ENCODE measurements at regions not wholly inside any gene's neighbourhood (a gene's known extent, or its start where the extent isn't known, plus 50 kb on each side); places are given as distances from the start of the nearest gene placed in this dataset.

DNA sequence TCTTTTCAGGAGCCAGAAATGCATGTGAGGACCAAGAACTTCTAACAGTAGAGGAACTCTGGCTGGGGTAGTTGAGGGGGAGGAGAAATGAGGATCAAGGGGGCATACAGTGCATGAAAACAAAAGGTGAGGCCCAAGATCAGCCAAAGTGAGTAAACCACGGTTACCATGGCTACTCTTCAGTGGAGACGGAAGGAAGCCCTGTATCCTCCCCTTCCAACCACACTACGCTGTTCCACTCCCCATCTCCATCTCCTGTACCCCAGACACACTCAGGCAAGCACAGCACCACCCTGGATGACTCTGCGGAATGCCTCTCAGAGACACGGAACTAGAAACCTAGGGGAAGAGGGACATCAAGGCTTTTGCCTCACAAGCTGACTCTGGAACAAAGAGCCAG, 157.6 kb upstream of the CAMK1G start:
- DNase-seq: no peak

DNA sequence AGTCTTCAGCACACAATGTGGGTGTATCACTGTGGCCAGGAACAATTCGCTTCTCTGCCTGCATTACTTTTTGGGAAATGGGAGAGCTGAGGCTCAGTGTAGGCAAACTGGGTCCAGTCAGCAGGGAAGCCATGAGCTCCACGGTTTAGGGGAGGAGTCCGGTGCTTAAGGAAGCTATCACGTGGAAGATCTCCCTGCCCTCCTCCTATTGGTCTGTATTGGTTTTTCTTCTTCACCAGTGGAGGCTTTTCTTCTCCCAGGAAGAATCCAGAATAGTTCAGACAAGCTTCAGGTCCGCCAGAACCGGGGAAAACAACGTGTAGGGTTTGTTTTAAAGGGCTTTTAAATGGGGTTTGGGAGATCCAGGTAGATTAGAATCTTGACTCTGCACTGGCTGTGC, 156.2 kb upstream of the CAMK1G start:
- no peak for DNase-seq

DNA sequence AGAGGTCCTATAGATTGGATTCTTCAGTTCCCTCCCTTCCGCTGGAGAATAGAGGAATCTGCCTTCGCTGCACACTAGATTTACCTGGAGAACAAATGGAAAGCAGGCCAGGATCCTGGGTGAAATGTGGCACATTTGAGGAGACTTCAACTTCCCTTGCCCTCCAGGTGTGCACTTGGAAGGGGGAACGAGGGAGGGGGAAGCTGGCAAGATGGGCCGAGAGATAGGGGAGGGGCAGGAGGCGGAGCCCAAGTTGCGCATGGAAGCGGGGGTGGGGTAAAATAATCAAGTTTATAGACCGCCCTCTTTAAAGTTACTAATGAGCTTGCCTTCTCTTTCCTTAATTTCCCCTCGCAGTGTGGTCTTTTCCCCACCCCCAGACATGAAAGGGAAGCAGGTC, 155.7 kb upstream of the CAMK1G start:
- DNase-seq: no peak

DNA sequence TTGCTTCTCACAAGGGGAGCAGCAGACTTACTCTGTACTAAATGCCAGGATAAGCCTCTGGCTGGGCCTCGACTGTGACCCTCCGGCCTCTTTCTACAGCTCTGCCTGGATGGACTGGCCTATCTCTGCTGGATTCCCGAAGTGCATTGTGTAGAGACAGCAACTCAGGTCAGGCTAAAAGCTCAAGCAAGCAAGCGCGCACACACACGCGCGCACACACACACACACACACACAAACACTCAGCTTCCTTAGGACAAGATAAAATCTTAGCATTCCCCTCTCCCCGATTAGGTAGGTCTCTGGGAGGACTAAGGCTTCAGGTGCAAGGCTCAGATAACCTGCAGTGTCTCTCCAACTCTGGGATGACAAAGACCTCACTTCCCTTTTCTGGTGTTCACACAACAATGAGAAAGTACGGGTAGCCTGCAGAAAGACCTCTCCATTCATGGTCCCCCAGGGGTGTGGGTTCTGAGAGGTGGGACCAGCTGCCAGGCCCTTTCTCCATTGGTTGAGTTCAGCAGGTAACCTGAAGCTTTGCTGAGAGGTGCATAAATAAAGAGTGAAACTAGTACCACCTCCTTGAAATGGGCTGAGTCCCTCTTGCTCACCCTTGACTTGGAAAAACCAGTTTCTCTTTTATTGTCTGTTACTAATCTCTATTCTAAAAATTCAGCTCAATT, 155.1 kb upstream of the CAMK1G start:
- DNase-seq: no peak

DNA sequence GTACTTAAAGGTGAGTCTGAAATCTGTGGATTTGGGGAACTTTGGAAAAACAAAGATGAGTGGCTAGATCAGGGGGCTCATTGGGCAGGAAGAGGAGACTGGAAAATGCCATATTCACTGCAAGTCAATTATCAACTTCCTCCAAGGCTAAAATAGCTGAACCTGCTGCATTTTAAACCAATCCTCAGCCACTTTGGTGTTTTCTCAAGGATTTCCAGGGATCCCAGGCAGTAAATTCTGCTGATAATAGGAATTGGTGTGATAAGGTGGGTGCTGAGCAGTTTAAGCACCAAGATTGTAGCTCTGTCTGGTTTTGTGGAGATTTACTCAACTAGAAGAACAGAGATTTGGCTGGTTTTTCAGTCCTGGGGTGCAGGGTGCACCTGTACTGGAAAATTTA, 153.9 kb upstream of the CAMK1G start:
- DNase-seq: no peak

DNA sequence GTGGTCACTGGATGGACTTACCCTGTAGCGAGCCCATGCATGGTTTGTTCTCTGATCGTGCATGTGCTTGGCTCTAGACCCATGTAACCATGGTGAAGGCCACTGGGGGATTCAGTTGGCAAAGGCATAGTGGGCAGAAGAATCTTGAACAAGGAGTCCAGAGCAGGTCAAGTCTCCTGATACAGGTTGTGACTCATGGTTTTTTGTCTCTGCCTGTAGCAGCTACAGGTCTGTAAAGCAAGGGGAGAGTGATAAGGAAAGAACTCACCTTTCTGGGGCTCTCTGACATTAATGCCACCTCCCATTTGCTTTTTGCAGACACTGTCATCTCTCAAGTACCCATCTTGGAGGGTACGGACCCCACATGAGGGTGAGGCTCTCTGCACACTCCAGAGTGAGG, 153.4 kb upstream of the CAMK1G start:
- no peak for DNase-seq

DNA sequence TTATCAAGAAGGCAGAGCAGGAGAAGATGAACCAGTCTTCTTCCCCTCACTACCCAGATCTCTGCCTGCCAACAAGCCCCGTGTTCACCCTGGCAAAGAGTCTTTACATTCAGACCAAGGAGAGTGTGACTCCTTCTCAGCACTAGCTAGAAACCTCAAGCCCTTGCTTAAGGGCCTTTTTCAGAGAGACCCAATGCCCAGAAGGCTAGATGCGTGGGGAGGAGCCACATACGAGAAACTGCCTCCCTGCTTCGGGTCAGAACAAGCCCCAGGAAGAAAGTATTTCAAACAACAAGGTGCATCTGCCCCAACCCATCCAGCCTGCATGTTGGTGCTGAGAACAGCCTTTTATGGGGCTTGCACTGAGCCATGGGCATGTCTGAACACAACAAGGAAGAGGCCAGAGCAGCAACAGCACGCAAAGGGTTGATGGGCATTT, 152.7 kb upstream of the CAMK1G start:
- no peak for DNase-seq

DNA sequence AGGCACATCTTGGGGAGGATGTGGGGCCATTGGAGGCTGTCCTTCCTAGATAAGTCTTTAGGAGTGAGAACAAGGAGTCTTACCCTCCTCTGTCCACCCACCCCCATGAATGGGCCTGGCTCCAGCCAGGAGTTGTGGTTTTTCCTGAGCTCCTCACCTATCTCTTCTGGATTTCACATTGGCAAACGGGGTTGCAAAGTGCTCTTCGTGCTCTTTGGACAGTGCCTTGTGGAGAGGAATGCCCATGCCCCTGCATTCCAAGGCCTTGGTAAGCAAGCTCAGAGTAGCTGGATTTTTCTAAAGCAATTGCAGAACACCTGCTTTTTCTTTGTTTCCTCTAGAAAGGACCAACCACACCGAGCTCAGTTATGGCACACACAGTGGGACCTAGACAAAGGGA, 152.1 kb upstream of the CAMK1G start:
- no peak for DNase-seq

DNA sequence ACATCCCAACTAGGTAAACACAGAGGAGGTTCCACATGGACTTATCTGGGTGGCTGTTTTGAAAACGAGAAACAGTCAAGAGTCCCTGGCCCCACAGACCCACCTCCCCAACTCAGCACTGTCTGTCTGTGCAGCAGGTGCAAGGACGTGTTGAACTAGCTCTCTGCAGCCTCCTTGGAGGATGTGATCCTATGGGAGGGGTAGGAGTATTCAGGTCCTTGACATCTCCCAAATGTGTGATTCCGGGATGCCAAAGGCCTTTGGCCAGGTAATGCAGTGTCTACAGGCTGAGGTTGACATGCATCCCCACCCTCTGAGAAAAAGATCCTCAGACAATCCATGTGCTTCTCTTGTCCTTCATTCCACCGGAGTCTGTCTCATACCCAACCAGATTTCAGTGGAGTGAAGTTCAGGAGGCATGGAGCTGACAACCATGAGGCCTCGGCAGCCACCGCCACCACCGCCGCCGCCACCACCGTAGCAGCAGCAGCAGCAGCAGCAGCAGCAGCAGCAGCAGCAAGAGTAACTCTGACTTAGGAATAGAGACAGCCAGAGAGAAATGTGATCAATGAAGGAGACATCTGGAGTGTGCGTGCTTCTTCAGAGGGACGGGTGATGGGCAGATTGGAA, 151.6 kb upstream of the CAMK1G start:
- no peak for DNase-seq

DNA sequence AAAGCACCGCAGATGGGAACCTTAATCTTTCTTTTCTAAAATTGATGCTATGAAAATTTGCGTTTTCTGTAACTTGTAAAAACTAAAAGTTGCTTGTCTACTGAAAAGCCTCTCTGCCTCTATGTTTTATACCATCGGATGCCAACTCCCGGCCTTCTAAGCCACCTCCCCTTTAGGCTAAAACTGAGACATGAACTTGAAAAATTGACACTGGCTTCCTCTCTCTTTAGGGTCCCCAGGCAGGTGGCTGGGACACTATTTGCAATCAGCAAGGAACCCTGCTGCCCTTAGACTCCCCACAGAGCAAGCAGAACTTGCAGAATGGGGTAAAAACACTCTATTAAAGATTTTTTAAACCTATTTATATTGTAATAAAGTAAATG, 151.1 kb upstream of the CAMK1G start:
- no peak for DNase-seq

DNA sequence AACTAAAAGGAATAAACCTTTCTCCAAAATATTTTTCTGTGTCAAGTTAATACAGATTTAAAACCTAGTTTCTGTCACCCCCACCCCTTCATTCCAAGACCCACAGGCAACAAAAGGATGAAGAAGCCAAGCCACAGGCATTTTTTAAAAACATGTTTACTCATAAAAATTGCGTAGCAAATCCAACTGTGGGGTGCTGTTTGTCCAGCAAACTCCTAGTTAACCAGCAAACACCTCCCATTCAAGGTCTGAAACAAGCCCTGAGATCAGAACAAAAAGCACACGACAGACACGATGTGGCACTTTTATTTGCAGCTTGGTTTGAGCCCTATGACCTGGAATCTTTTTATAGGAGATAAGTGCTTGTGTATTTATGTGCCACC, 149.9 kb upstream of the CAMK1G start:
- DNase-seq: no peak

DNA sequence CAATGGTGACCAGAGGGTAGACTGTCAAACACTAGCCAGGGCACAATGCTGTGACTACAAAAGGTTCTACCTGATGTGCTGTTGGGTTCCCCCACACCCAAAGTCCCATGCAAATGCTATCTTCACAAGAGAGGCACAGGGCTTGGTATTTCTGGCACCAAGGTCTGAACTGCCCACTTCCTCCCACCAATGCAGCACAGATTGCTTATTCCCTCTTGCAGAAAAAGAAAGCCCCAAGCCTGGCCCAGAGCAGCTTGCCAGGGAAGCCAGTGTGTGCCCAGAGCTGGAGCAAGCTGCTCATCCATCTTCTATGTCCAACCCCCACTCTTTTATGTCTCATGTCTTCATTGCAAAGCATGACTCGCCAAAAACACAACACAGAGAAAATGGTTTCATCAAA, 149.4 kb upstream of the CAMK1G start:
- DNase-seq: no peak

DNA sequence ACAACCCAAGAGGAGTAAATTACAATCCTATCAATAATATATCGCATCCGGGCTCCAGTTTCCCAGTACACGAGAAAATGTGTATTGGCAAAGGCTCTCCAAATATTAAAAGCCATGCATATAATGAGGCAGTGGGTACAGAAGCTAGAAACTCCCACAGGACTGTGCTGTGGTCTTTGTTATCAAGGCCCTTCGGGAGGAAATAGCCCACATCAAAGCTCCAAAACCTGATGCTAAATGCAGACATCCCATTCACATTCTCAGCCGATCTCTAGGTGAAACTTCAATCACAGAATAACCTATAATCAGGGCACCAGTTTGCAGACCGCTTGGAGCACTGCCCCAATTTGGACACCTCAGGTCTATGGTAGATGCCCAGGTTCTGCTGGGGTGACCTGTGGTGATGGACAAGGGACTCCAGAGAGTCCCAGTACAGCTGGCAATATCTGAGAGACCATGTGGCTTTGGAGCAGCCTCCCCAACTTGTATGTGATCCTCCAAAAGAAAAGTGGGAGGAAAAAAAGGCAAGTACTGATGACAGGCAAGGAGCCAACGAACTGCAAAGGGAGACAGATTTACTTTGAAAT, 148.8 kb upstream of the CAMK1G start:
- no peak for DNase-seq

DNA sequence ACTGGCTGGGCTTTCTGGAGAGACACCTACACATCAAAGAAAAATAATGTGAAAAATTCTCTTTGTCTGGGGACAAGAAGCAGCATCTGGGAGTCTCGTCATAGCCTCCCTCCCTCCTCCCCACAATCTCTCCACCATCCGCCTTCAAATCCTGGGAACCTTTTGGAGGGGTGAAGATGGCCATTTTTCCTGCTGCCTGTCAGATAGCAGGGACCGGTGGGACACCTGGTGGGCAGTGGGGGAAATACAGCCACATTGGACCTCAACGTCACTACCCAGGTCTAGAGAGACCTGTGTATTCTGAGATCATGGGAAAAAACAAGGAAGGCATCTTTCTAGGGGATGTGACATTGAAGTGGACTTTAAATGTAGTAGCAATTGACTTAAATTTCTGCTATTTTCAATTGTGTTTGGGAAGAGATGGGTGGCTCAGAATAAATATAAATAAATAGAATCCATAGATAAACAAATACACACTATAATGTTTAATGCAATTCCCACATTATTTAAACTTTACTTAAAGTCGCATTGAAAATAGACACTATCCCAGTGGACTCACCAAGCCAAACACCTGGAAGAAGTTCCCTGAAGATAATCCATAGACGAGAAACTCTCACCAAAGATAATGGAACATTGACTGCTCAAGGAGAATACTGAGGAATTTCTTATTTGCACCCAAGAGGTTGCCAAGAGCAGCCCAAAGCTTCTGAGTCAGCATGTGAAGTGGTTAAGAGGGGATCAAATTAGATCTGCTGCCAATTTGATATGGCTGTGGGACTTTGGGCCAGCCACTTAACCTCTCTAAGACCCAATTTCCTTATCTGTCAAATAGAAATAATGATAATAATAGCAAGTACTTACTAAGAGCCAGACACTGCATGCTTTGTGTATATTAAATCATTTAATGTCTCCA, 147.6 kb upstream of the CAMK1G start:
- DNase-seq: peak; percentile 72

DNA sequence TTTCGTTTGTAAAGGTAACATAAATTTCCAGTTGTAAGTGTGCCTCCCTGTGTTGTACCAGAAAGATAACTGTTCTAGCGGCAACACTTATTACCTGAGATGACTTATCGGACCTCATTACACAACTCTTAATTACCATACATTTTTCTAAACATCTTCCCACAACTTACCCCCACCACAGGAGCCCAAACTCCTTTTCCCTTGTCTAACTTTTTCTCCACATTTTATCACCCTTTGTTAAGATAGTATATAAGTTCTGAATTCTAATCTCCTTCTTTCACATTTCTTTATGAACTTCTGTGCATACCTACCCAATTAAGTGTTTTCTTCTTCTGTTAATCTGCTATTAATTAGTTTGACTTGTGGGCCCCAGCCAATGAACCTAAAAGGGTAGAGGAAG, 143.7 kb upstream of the CAMK1G start:
- DNase-seq: no peak

DNA sequence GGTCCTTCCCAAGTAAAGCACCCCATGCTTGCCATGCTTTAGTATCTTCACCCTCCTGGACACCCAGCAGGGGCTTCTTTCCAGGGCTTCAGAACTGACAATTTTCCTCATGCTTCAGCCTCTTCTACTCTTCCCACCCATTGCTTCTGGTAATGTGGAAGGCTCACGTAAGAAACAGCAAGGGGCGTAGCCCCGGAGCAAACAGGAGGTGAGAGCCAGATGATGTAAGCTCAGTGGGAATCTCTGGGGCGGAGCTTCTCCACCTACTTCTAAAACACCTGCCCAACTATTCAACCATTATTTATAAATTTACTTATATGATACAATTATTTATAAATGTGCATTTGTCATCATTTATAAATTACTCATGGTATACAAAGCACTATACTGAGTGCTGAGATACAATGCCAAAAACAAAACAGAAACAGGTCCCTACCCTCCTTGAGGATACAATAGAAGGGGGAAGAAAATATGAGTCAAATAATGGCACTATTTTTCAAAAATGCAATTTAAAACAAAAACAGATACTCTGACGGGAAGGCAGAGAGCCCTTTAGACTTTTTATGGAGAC, 140.1 kb upstream of the CAMK1G start:
- DNase-seq: no peak

DNA sequence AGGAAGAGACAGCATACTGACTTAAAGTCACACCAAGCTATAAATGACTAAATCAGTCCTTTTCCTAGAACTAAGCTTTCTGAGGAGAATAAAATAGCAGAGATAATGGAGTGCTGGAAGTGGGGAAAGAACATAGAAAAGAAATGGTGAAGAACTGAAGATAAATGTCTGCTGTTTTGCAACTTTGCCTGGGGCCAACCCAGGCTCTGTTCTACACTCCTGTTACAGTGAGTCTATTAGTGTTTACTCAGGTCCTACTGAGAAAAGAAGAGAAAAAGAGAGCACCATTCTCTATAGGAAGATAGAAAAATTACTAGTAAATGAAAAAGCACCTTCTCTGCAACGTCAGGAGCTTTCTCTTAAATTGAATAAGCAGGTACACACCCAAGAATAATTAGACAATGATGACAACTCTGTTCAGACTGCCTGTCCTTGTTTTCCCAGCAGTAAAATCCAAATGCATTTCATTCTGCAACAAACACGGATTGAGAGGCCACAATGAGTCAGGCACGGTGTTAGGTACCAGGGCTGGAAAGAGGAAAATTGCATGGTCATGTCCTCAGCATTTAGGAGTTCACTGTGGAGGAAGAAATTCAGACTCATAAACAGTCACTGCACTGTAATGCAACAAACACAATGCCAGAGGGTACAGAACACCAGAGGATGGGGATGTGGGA, 139.4 kb upstream of the CAMK1G start:
- DNase-seq: no peak

DNA sequence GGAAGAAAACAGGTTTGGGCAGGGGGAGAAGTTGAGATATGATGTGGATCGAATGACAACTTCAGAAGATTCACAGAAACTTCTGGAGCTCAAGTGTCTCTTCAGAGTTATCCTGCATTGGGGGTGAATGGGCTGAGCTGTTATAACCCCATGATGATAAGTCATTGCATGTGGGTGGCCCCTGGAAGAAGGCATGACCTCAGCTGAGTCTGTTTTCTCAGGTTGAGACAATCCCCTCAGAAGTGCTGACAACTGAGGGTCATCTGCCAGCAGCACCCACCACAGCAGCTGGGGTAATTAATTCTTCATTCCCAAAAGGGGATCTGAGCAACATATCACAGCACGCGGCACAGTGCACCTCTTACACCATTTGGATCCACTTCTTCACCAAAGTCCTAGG, 138.6 kb upstream of the CAMK1G start:
- DNase-seq: no peak

DNA sequence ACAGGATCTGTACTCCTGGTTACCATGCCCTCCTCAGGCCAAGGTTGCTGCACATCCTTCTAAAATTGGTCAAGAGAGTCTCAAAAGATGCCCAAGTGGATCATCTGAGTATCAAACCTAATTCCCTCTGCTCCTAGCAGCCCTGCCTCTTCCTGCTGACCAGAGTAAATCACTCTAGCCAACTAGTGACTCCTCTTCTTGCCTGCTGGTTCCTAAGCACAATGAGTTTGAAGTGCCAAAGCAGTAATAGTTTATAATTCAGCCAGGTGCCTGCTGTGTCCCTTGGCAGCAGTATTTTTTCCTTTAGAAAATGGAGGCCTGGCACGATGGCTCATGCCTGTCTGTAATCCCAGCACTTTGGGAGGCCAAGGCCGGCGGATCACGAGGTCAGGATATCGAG, 137.9 kb upstream of the CAMK1G start:
- DNase-seq: no peak

DNA sequence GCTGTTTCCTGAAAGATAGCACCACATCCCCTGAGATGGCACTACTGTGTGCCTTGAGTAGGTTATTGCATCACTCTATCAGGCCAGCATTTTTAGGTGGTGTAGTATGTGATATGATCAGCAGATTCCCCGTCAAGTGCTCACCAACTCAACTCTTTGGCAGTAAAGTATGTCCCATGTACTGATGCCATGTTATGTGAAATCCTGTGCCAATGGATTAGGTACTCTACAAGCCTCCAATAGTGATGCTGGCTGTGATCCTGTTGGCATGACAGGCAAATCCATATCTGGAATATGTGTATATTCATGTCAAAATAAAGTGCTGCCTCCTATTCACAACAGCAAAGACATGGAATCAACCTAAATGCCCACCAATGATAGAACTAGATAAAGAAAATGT, 137.2 kb upstream of the CAMK1G start:
- DNase-seq: no peak

DNA sequence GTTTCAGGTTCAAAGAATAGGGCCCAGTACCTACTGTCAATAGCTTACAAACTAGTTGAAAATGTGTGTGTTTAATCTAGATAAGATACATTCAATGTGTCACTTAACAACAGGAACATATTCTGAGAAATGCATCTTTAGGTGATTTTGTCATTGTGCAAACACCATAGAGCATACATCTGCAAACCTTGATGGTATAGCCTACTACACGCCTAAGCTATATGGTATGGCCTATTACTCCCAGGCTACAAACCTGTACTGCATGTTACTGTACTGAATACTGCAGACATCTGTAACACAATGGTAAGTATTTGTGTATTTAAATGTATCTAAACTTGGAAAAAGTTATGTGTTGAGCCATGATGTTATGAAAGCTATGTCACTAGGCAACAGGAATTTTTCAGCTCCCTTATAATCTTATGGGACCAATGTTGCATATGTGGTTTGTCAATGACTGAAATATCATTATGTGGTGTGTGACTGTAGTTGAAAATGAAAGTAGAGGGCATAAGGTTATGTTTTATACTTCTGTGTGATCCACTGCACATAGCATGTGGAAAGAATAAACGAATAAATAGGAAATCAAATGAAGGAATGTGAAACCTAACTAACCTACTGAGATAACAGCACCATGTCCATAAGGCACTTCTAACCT, 129.0 kb upstream of the CAMK1G start:
- no peak for DNase-seq

DNA sequence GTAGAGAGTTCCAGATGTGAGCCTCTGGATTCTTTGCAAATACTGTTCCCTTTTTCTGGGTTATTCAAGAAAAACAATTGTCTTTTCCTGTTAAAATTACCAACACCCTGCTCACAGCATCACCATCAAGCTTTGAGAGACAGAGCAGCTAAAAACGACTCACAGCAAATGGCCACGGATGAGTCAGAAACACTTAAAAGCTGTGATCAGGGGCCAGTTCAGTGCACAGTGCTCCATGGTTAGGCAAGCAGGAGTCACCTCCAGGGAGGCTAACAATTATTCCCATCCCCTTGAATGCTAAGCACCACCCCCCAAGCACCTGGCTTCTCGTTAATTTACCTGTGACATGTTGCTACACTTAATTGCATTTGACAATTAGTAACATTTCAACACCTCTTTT, 128.4 kb upstream of the CAMK1G start:
- DNase-seq: no peak

Measured in NCI-H1694 treated with DMSO at 0.1 percent for 48 hours (cell line).